HG03108 (cell line): ENCODE measurements at regions not wholly inside any gene's neighbourhood (a gene's known extent, or its start where the extent isn't known, plus 50 kb on each side); places are given as distances from the start of the nearest gene placed in this dataset.
"Not testable (repeated sequence)": the region's sequence is repeated elsewhere in the genome, so short reads cannot be mapped to it uniquely, and the experiment has no call there.

Source experiments
- ATAC-seq: cut with Tn5 transposase; IDR thresholded peaks from one replicate; pipeline ENCODE4 v1.9.1; 2021; ENCODE audit warnings: moderate library complexity; ENCODE audit not compliant: unreplicated experiment

DNA sequence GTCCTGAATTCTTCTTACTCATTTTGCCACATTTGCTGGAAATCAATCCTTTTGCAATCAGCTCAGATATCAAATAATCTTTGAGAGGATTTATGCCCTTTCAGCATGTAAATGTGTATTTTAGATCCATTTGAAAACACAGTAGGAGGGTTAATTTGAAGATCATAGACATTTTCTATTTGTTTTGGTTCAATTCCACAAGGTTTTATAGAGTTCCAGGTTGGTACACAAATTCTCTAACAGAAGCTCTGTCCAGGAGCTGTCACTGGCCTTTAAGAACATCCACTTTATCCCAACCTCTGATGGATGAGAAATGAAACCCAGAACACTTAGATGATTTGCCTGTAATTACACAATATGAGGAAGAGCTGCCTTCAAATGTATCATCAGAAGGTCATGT is 157.3 kb upstream of the CHAC2 start:
- no peak for ATAC-seq

DNA sequence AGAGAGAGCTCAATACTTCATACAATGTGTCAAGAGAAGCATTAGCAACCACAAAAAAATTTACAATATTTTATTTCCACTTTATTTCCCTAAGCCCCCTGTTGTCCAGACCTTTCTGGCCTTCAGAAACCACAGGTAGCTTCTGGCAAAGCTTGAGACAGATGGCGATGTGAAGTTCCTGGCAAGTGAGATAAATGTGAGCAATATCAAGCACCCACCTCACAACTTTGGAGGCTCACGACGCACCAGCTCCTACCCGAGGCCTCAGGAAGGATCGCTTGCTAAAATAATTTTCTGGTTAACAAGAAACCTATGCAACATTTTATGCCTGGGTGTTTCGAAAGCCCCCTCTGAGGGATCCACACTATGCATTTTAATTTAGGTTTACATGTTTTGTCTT is 158.1 kb upstream of the CHAC2 start:
- ATAC-seq: no peak

DNA sequence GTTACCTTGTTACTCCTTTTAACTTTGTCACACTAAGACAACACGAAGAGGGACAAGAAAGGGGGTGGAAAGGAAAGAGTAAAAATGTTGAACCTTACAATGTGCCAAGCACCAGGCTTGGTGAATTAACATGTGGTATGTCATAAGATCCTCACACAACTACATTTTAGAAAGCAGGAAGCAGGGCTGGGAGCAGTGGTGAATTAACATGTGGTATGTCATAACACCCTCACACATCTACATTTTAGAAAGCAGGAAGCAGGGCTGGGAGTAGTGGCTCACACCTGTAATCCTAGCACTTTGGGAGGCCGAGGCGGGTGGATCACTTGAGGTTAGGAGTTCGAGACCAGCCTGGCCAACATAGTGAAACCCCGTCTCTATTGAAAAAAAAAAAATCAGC is 159.3 kb upstream of the CHAC2 start:
- no peak for ATAC-seq

DNA sequence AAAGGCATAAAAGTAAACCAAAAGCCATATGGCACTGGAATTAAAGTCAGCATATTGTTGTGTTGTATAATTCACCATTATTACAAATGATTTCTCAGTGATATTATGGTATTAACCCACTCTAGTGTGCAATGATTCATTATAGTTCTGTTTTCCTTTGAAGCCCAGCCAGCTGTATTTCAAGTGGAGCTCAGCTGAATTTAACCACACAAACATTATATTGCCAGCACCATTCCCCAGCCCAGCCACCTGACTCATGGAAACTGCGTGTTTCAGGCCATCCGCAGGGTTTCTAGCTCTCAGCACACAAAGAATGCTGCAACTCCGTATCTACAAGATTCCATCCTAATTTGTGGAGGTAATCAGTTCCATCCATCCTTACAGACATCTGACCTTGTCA is 166.8 kb upstream of the CHAC2 start:
- no peak for ATAC-seq

DNA sequence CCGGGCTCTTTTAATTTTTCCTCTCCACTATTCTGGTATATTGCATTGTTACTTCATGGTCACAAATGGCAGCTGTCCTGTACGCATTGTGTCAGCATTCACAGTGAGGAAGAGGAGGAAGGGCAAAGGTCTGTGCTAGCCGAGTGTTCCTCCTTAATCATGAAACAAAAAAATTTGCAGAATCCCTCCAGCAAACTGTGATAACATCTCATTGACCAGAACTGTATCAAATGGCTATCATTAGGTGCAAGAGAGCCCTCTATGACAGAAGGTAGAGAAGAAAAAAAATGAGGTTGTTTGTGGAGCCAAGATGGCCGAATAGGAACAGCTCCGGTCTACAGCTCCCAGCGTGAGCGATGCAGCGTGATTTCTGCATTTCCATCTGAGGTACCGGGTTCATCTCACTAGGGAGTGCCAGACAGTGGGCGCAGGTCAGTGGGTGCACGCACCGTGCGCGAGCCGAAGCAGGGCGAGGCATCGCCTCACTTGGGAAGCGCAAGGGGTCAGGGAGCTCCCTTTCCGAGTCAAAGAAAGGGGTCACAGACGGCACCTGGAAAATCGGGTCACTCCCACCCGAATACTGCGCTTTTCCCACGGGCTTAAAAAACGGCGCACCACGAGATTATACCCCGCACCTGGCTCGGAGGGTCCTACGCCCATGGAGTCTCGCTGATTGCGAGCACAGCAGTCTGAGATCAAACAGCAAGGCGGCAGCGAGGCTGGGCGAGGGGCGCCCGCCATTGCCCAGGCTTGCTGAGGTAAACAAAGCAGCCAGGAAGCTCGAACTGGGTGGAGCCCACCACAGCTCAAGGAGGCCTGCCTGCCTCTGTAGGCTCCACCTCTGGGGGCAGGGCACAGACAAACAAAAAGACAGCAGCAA is 180.6 kb upstream of the CHAC2 start:
- ATAC-seq: not testable (repeated sequence)

DNA sequence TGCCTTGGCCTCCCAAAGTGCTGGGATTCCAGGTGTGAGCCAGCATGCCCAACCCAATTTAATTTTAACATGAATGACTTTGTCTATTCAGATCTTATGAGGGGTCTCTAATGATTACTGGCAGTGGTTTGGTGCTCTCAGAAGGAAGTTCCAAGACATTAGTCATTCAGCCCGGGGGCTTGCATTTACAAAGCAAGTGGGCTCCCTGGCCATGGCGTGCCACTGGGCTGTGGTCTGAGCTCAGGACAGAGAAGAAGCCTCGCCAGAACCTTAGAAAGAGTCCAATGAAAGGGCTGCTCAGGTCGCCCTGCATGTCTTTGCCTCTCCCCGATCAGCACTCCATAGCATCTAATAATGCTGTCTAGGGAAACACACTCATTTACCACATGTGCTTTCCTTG is 182.6 kb upstream of the CHAC2 start:
- ATAC-seq: no peak

DNA sequence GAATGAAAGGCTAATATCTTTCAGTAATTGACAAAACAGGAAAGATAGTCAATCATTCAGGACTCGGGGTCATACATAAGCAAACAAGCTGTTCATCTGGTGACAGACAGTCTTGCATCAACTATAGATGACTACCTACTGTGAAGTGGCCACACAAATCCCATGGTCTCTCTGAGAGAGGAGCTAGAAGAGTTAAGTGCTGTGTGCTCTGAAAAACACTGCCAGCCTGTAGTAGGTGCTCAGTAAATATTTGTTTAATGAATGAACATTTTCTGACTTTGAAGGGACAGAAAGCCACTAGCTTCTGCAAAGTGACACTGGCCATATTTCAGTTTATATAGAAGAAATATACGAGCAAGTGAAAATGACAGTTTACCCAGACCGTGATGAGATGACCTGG is 184.0 kb upstream of the CHAC2 start:
- no peak for ATAC-seq

DNA sequence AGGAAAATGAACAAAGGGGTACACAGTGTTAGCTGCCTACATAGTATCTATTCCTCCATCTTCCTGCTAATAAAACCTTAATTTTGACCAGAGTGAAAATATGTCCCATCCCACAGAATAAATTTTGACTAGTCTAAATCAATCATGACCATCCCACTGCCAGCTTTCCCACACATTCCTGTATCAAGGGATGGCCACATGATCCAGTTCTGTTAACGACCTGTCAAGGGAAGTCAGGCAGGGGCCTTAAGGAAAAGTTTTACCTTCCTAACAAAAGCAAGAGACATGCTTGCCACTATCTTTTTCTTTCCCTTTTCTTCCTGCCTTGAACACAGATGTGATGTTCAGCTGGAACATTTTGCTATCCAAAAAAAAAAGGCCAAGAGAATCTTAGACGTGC is 185.0 kb upstream of the CHAC2 start:
- ATAC-seq: no peak

DNA sequence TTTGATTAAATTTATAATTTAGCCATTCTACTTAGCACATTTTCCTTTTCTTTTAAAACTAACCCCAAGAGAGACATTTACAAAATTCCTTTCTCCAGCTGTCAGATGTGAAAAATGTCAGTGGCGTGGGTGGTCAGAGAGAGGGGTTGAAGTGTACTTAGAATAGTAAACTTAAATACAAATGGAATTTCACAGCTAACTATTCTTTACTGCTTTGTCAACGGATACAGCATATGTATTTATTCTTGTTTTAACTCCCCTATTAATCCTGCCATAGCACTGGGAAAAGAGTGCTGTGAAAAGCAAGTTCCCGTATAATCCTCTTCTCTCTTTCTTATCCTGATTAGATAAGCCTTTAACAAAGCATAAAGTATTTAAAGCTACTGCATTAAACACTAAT is 191.4 kb upstream of the CHAC2 start:
- no peak for ATAC-seq

DNA sequence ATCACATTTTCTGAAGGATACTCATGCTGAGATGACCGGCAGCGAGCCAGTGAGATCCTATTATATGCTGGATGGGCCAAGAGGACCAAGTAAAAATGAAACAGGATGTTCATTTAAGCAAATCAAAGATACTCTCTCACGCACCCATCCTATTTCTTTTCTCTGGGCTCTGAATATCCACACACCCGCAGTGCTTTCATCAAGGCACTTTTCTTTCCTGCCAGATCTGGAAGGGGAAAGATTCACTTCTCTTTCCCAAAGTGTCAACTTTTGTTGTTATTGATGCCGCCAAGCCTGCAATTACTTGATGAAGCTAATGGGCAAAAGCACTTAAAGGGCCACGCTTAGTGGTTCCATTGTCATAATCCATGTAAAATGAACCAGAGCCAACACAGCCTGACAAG is 191.9 kb upstream of the CHAC2 start:
- no peak for ATAC-seq

DNA sequence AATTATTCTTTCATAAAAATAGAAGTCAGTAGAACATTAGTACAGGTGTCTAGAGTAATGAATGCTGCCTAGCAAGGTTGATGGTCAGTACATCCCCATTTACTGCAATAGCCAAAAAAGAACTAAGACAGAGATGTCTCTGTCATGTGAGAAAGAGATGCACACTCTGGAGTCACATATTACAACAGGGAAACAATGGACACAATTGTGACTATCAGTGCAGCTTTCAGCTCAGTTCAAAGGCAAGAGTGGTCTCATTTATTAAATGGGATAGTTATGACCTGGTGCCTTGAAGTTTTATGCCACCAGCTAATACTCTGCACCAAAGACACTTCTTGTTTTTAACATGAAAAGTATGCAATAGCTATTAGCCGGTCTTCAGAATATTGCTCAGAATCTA is 194.9 kb upstream of the CHAC2 start:
- ATAC-seq: no peak

DNA sequence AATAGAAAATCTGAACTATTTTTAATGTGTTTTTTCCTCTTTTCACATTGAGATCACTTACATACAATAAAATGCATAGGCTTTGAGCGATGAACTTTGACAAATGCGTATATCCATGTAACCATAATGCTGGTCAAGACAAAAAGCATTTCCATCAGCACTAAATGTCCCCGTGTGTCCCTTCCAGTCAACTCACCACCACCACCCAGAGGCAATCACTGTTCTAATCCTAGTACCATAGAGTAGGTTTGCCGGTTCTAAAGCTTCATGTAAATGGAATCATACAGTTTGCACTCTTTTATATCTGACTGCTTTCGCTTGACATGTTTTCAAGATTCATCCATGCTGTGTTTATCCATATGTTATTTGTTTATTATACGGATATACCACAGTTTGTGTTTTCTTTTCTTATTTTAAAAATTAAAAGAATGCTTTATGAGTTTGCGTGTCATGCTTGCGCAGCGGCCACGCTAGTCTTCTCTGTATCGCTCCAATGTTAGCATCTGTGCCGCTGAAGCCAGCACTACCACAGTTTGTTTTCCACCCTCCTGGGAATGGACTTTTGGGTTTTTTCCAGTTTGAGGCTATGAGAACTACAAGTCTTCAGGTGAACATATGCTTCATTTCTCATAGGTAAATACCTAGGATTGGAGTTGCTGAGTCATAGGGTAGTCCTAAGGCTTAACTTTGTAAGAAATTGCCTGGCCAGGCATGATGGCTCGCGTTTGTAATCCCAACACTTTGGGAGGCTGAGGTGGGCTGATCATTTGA is 197.5 kb upstream of the CHAC2 start:
- ATAC-seq: no peak

DNA sequence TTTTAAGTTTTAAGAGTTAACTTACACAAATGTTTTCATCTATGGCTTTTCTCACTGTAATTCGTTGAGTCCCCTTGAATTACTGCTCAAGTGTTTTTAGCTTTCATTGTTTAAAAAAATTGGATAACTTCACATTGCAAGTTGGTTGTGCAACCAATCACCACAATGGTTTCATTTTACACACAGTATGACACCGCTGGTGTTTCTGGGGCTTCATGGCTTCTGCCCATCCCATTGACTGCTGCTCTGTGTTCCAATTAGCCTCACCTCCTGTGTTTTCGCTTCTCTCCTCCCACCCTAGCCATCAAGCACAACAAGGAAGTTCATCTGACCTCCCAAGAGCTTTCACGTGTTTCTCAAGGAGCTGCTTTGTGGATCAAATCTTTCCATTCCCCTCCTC is 199.1 kb upstream of the CHAC2 start:
- ATAC-seq: no peak

DNA sequence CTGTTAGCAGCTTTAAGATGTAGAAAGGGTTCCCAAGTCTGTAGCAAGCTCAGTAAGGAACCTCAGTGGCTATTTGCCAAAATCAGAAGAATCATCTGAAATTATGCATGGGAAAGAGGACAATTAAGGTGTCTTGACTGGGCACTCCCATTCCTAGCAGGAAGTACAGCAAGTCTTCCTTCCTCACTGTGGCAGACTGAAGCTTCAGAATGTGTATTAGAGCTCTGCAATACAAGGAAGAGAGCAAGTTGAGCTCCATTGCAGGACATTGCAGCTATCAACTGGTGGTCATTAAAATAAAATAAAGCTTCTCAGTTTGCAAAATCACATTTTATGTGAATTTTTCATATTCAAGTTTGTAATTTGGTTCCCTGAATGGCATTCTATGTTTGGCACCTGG is 200.5 kb upstream of the CHAC2 start:
- ATAC-seq: no peak

DNA sequence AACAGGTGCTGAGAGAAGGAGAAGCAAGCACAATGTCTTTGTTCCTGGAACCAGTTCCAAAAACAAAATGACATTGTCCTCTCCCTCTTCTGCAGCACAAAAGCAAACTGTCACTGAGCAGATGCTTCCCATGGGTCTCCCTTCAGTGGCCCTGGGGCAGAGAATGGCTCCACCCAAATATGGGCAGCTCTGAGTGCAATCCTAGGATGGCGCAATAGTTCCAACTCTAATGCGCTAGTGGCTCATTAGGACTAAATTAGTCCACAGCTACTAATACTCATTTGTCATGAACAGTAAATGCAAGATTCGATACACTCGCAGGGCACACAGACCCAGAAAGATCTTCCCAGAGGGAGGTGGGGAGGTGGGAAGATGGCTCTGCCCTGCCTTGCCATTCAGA is 205.2 kb upstream of the CHAC2 start:
- no peak for ATAC-seq

DNA sequence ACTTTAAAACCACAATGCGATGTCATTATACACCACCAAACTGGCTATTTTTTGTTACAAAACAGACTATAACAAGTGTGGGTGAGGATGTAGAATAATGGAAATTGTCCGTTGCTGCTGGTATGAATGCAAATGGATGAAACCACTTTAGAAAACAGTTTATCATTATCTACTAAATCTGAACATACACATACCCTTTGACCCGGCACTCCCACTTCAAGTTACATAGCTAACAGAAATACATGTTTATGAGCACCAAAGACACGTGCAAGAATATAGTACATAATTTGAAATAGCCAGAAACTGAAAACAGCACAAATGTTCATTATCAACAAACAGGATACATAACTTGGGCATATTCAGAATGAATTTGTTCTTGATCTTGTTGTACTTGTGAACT is 206.4 kb upstream of the CHAC2 start:
- no peak for ATAC-seq

DNA sequence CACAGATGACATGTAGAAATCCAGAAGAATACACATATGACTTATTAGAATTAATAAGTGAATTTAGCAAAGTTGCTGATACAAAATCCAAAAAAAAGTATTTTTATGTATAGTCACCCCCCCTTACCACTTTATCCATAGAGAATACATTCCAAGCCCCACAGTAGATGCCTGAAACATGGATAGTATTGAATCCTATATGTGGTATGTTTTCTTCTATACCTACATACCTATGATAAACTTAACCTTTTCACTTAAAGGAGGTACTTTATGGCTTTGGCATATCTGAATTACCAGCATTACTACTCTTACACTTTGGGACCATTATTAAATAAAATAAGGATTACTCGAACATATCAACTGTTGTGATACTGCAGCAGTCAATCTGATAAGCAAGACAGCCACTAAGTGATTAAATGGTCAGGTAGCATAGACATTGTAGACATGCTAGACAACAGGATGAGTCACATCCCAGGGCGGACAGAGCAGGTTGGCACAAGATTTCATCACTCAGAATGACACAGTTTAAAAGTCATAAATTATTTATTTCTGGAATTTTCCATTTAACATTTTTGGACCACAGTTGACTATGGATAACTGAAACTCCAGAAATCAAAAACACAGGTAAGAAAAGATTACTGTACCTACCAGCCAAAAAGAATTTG is 208.2 kb upstream of the CHAC2 start:
- no peak for ATAC-seq

DNA sequence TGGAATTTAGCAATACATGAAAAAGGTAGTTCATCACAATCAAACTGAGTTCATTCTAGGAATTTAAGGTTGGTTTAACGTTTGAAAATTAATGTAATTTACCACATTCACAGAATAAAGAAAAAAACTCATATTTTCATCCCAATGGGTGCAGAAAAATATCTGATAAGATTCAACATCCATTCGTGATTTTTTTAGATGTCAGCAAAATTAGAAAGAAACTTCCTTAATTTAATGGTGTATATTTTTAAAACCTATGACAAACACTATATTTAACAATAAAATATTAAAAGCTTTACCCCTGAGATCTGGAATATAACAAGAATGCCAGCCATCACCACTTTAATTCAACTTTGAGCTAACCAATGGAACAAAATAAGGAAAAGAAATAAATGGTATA is 208.7 kb upstream of the CHAC2 start:
- no peak for ATAC-seq

DNA sequence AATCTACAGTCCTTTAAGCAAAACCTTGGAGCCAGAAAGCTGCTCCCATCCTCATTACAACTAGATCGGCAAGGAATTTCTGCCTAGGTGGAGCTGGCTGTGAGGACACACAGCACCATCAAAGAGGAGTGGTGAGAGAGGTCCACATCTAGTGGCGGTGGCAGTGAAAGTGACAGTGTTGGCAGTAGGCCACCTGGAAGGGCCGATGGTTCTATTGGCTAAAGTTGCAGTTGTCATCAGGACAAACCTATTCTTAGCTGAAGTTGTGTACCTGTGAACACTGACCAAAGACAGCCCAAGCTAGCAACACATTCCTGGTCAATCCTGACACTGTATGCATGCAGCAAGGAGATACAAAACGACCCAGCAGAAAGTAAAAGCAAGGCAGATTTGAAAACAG is 218.1 kb upstream of the CHAC2 start:
- ATAC-seq: no peak

DNA sequence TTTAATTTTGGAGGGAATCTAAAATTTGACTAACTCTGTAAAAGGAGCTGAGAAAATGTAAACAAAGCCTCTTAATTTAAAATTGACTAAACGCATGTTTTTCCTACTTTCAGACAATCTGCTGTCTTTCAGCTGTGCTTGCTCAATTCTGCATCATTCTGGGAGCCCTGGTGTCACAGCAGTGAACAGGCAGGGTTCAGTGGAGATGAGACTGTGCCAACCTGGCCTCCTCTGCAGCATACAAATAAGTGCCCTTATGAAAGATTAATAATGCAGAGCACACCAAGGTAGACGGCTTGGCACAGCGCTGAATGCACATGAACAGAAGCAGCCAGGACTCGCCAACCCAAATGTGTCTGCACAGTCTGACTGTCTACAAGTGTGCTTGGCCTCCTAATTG is 222.0 kb upstream of the CHAC2 start:
- ATAC-seq: no peak

DNA sequence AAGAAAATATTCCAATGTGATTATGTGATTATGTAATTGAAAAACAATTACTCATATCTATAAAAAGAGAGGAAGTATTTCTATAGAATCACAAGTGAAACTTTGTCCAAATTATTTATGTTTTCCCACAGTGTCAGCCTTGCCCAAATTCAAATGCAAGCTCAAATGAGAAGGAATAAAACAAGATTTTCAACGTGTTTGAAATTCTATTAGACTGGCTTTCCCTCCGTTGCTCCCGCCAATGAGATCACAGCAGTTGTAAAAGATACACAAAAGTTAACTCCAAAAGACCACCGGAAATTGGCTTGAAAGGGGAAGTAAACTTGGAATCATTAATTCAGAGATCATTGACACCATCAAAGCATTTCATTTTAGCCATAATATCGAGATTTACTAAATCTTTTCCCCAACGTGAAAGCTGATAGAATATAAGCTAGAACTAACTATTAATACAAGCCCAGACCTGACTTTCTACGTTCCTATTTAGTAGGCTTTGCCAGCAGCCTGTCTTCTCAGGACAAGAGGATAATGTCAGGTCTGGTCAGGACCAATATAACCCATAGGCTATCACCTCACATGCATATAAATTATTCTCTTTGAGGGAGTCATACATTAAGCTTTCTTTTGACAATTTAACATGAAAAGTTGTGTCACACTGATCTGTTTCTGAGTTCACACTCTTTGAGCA is 222.6 kb upstream of the CHAC2 start:
- ATAC-seq: no peak
